GM21825 (cell line): ENCODE measurements at regions not wholly inside any gene's neighbourhood (a gene's known extent, or its start where the extent isn't known, plus 50 kb on each side); places are given as distances from the start of the nearest gene placed in this dataset.

Experiments
- ATAC-seq: cut with Tn5 transposase; IDR thresholded peaks from one replicate; pipeline ENCODE4 v1.9.1; 2021; ENCODE audit warnings: mild to moderate bottlenecking, moderate library complexity; ENCODE audit not compliant: unreplicated experiment

GRCh38 chr6:104332364-104332763, 527.4 kb downstream of the HACE1 start:
- ATAC-seq: no peak

- ATAC-seq: no peak
Observed at GRCh38 chr6:104326173-104327001, 533.3 kb downstream of the HACE1 start.

GRCh38 chr6:104325341-104326172, 534.2 kb downstream of the HACE1 start:
- no peak for ATAC-seq

GRCh38 chr6:104324301-104324700, 535.4 kb downstream of the HACE1 start:
- no peak for ATAC-seq

- ATAC-seq: no peak
Observed at GRCh38 chr6:104322841-104323240, 536.9 kb downstream of the HACE1 start.

- no peak for ATAC-seq
Observed at GRCh38 chr6:104321301-104321700, 538.4 kb downstream of the HACE1 start.

GRCh38 chr6:104320896-104321295, 538.8 kb downstream of the HACE1 start:
- no peak for ATAC-seq

- ATAC-seq: no peak
Observed at GRCh38 chr6:104312851-104313250, 546.9 kb downstream of the HACE1 start.

- ATAC-seq: no peak
Observed at GRCh38 chr6:104306211-104306610, 553.5 kb downstream of the HACE1 start.

GRCh38 chr6:104305206-104305605, 554.5 kb downstream of the HACE1 start:
- ATAC-seq: no peak

- ATAC-seq: no peak
Observed at GRCh38 chr6:104301951-104302350, 557.8 kb downstream of the HACE1 start.

GRCh38 chr6:104286641-104287040, 573.1 kb downstream of the HACE1 start:
- ATAC-seq: no peak

- ATAC-seq: no peak
Observed at GRCh38 chr6:104284872-104285271, 574.8 kb downstream of the HACE1 start.

- no peak for ATAC-seq
Observed at GRCh38 chr6:104282581-104282980, 577.1 kb downstream of the HACE1 start.

- no peak for ATAC-seq
Observed at GRCh38 chr6:104281370-104281769, 578.3 kb downstream of the HACE1 start.

GRCh38 chr6:104268389-104268788, 591.3 kb downstream of the HACE1 start:
- ATAC-seq: no peak

- ATAC-seq: no peak
Observed at GRCh38 chr6:104266922-104267321, 592.8 kb downstream of the HACE1 start.

- ATAC-seq: no peak
Observed at GRCh38 chr6:104256646-104257045, 603.1 kb downstream of the HACE1 start.

GRCh38 chr6:104253236-104253635, 606.5 kb downstream of the HACE1 start:
- no peak for ATAC-seq

GRCh38 chr6:104252276-104252675, 607.4 kb downstream of the HACE1 start:
- no peak for ATAC-seq

GRCh38 chr6:104251651-104252050, 608.1 kb downstream of the HACE1 start:
- ATAC-seq: no peak

- ATAC-seq: no peak
Observed at GRCh38 chr6:104240865-104241264, 618.9 kb downstream of the HACE1 start.
